ENCODE measurements at regions not wholly inside any gene's neighbourhood (a gene's known extent, or its start where the extent isn't known, plus 50 kb on each side); places are given as distances from the start of the nearest gene placed in this dataset.
"Not testable (repeated sequence)": the region's sequence is repeated elsewhere in the genome, so short reads cannot be mapped to it uniquely, and the experiment has no call there.

DNA sequence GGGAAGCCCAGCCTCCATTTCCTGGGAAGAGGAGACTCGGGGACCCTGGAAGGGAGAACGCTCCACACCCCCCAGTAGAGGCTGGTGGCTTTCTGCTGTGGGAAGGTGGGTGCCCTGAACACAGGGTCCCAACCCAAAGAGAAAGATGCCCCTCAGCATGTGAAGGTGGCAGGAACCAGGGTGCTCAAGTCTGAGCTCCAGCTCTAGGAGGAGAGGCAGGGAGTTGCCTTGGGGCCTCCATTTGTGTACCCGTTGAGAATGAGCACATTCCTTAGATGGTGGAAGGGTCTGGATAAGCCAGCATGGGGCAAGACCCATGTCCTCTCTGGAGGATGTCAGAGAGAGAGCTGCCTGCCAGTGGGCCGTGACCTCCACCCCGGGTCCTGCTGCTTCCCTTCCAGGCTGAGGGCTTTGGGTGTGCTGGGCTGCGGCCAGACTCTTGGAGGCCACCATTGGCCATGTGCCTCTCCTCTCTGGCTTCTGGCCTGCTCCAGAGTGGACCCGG is 212.4 kb downstream of the TBC1D2B start:
- no peak for DNase-seq (ENCODE audit: extremely low read depth, low read depth)

DNA sequence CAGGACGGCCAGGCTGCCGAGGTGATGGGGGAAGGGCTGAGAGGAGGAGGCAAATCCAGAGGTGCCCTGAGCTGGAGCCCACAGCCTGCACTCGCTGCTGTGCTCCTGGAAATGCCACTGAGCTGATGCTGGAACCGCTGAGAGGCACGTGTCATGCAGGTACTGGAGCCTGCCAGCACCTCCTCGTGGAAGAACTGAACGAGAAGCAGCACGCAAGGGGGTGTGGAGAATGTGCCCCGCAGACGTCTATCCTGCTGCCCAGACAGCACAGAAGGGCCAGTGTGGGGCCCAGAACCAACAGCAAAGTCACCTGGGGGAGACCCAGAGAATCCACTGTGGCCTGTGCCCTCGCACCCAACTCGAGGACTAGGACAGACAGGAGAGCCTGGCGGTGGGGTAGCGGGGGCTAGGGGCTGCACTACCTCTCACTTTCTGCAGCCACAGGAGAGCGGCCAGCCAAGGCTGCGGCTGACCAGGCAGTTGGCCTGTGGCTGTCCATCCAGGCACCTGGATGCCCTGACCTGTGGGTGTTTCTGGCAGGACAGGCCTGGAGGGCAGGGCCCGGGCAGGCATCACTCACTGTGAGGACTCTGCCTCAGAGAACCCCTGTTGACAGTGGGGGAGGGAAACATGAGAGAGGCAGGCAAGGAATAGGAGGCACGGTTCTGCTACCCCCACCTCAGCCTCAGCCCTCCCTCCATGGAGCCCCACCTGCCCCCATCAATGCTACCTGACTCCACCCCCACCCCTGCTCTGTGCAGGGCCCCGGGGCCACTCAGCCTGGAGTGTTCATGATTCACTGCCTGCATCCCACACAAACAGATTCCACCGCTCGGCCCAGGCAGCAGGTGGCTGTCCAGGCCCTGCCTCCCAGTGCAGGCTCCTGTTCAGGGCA is 213.1 kb downstream of the TBC1D2B start:
- no peak for DNase-seq (ENCODE audit: extremely low read depth, low read depth)

DNA sequence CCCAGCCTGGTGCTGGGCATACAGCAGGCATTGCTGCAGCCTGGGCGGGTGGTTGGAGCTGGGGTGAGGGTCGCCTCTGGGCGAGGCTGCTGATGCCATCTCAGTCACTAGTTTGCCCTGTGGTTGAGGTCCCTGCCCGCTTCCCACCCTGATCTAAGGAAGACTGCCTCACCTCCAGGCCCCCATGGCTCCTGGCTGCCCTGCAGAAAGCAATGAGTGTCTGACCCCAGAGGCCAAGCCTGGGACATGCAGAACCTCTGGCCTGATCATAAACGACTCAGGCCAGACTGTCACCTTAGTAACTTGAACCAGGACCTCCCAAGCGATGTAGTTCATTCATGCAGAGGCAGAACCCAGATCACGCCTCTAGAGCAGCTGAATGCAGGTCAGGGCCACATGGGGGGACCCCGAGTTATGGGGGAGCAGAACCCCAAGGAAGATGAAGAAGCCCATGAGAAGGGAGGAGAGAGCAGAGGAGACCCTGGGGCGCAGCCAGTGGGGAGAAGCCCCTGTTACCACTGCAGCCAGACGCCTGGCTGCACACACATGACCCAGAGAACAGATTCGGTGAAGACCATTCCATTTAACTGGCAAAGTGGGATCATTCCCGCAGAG is 213.9 kb downstream of the TBC1D2B start:
- no peak for DNase-seq (ENCODE audit: extremely low read depth, low read depth)

DNA sequence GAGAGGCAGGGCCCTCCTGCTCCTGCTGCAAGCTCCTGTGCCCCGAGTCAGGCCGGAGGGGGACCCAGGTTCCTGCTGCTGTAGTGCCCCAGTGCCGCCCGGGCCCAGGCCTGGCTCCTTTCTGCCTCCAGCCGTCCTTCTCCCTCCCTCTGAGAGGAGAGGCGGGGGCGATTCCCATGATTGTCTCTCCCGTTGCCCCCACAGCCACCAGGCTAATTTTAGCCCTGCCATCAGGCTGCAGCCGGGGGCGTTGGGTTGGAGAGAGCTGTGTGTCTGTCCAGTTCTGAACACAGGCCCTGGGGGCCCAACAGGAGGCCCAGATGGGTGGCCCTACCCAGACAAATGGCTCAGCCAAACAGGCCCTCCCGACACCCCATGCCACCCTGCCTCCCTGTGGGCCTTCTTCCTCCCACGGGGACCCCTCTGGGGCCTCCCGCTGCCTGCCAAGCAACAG is 214.8 kb downstream of the TBC1D2B start:
- DNase-seq (ENCODE audit: extremely low read depth, low read depth), result no peak

DNA sequence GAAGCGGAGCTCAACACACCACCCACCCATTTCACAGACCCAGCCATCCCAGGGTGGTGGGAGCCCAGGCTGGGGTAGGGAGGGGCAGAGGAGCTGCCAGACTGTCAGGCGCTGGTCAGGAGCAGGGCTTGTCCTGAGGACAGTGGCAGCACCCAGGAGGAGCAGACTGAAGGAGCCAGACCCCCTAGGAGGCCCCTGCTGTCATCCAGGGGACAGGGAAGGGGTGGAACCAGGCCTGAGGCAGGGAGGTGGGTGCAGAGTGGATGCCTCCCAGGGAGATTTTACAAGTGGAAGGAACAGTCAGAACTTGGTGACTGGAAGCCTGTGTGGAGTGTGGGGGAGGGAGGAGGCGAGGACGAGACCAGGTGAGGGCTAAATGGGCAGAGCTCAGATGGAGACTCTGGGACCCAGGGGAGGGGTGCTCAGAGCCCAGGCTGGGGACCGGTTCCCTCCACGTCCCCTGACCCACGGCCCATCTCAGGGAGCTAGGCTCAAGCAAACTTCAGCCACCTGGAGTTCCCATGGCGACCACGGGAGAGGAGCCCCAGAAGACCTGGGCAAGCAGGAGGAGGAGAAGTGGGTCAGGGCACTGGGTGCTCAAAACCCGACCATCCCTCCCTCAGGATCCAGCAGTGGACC is 215.4 kb downstream of the TBC1D2B start:
- not testable (repeated sequence) for DNase-seq (ENCODE audit: extremely low read depth, low read depth)

DNA sequence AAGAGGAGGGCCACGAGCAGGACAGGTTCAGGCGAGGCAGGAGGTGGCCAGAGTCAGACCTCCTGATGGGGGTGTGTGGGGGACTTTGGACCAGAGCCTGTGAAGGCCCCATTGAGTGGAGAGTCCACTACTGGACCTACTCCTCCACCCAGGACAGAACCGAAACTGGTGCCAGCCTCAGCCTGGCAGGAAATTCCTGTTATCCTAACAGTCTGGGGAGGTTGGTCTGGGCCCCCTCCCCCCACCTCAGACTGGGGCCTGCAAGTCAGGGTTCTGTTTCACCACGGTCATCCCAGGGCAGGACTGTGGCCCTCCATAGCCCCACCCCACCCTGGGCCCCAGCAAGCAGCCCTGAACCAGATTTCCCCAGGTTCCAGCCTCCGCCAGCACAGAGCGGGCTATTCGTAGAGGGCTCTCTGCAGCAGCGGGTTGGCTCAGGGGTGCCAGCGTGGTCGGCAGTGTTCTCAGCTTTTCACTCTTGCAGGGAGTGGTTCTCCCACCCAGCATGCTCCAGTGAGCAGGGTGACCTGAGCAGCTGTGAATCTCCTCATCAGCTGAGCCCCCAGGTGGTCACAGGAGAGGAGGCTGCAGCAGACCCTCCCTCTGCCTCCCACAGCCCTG is 217.3 kb downstream of the TBC1D2B start:
- DNase-seq (ENCODE audit: extremely low read depth, low read depth), result no peak

DNA sequence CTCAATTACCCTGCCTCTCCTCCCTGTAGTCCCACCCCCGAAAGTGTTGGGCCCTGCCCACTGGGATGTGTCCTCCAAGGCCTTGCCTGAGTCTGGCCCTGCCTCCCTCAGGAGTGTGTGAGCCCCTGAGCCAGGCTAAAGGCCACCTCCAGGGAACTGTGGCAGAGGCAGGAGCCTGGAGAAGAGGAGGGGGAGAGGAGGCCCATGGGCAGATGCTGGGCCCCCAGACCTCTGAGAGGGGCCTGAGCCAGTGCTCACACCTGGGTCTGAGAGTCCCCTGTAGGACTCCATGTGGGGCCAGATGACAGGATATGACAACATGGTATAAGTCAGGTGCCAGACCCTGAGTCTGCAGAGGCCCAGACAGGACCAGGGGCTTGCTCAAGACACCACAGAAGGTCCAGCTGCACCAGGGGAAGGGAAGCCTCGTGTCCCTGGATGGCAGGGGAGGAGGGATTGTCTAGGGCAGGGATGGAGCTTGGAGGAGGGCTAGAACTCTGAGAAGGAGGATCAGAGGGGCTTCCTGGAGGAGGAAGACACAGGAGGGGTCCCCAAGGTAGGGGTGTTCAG is 217.9 kb downstream of the TBC1D2B start:
- DNase-seq (ENCODE audit: extremely low read depth, low read depth), result no peak

DNA sequence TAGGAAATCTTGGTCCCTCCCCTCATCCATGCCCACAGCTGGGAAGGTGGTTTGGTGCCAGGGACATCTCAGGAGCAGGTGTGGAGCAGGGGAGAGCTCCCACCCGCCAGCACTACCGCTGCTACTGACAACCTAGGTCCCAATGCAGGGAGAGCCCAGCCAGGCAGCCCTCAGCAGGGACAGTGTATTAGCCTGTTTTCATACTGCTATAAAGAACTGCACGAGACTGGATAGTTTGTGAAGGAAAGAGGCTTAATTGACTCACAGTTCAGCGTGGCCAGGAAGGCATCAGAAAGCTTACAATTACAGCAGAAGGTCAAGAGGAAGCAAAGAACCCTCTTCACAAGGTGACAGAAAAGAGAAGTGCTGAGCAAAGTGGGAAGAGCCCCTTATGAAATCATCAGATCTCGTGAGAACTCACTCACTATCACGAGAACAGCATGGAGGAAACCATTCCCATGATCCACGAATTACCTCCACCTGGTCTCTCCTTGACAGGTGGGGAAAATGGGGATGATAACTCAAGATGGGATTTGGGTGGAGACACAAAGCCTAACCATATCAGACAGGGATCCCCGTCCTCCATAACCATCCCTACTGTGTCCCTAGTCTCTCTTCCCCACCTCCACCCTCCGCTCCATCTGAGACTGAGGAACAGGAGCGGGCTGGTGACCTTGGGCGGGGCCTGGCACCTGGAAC is 218.6 kb downstream of the TBC1D2B start:
- no peak for DNase-seq (ENCODE audit: extremely low read depth, low read depth)

DNA sequence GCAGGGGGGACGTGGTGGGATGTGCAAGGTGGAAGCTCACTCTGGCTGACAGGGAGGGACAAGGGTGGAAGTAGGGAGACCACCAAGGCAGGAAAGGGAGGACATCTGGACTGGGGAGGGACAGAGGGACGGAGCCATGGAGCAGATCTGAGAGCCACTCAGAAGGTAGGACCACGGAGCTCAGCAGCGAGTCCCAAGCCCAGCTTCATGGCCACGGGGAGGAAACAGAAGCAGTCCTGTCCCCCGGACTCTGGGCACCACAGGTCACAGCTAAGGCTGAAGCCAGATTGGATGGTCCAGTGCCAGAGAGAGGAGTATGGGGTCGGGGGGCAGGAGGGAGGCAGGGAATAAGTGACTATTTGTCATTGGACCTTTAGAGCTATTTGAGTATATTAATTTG is 220.1 kb downstream of the TBC1D2B start:
- DNase-seq (ENCODE audit: extremely low read depth, low read depth), result no peak

DNA sequence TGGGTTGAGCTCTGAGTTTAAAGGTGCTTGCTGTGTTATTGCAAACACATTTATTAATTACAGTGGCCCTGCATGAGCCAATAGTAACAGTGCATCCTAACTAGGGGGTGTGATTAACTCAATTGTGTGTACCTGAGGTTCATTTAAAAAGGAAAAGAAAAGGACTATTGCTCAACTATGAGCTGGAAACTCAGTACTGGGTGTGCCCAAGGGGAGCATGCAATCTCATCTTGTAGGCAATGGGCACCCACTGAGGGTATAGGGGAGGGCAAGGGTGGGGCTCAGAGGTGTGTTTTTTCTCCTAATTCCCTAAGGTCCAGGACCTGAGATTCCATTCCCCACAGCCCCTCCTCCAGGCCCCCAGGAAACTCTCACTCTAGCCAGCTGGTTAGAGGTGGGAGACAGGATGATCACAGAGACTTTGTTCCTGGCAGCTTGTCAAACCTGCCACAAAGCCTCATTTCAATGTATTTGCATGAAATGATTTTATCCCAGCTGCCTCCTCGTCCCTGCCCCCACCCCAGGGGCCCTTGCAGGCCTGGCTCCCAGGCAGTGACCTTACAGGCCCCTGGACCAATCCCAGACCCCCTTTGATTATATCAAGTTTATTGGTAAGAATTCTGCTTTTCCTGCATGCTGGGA is 220.7 kb downstream of the TBC1D2B start:
- no peak for DNase-seq (ENCODE audit: extremely low read depth, low read depth)

DNA sequence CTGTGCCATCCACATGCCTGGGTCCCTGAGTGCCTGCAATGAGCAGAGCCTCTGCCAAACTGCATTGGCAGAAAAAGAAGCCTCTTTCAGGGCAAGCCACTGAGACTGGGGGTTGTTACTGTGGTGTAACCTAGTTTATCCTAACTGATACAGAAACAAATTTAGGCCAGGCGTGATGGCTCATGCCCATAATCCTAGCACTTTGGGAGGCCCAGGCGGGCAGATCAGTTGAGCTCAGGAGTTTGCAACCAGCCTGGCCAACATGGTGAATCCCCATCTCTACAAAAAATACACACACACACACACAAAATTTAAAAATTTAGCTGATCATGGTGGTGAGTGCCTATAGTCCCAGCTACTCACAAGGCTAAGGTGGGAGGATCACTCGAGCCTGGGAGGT is 221.6 kb downstream of the TBC1D2B start:
- DNase-seq (ENCODE audit: extremely low read depth, low read depth), result no peak

DNA sequence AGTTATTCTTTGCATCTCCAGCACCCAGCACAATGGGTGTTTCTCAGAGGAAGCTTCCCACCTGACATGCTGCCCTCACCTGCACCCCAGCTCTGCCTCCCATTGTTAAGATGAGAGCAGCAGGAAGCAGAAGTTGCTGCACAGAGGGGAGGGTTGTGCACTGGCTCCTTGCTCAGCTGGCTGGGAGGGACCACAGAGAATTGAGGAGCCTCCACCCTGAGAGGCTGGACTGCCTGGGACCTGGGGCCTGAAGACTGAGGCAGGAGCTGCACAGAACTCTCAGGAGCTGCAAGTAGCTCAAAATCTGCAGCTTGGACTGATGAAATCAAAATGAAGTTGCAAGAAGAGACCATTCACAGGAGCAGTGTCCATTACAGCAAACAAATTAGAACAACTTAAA is 222.3 kb upstream of the LINGO1 start:
- no peak for DNase-seq (ENCODE audit: extremely low read depth, low read depth)

DNA sequence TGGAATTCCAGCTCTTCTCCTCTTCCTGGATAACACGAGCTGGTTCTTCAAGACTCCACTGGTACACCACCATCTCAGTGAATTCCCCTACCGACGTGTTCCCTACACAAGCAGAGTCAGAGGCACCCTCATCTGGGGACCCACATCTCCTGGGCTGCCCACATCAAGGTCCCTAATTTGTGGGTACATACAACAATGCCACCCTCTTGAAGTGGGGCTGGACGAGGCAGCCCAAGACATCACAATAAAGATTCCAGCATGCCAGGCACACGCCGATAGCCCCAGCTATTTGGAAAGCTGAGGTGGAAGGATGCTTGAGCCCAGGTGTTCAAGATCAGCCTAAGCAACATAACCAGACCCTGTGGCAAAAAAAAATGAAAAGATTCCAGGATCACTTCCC is 221.2 kb upstream of the LINGO1 start:
- DNase-seq (ENCODE audit: extremely low read depth, low read depth), result no peak

DNA sequence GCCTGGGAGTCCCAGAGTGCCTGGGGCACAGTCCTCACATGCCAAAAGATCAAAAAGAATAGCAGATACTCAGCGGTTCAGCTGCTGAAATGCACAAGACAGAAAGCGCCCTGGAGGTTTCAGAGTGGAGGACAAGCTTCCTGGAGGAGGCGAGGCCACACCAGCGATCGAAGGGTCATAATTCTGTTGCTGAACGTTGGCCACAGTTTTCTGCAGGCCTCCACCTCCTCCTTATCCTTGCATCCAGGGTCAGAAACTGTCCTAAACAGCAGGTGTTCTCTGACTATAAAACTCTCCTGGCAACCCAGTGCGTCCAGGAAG is 220.3 kb upstream of the LINGO1 start:
- no peak for DNase-seq (ENCODE audit: extremely low read depth, low read depth)

DNA sequence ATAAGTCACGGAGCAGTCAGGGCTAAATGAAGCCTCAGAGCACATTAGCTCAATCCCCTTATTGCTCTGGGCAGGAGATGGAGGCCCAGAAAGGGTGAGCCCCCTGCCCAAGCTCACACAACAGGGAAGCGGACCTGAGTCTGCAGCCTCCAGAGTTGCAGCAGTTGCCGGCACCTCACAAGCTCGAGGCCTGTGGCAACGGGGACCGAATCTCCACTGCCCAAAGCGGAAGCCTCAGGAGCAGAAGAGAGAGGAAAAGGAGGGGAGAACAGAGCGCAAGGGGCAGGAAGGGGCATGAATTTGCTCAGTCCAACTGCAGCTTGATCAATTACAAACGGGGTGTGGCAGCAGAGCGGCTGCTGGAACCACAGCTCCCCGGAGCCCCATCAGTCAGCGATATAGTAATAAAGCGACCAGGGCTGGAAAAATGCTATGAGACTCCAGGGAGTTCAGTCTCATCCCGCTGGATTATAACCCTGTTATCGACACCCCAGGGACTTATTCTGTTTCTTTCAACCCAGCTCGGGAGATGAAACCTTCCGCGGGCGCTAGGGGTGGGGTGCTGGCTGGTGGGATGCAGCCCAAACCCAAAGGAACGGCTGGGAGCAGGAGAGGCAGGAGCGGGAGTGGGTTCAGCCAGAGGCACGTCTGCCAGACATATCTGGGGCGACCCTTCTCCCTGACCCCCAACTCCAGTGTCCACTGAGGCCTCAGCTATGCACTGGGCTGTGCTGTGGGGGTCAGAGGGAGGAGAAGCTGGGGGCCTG is 219.7 kb upstream of the LINGO1 start:
- no peak for DNase-seq (ENCODE audit: extremely low read depth, low read depth)

DNA sequence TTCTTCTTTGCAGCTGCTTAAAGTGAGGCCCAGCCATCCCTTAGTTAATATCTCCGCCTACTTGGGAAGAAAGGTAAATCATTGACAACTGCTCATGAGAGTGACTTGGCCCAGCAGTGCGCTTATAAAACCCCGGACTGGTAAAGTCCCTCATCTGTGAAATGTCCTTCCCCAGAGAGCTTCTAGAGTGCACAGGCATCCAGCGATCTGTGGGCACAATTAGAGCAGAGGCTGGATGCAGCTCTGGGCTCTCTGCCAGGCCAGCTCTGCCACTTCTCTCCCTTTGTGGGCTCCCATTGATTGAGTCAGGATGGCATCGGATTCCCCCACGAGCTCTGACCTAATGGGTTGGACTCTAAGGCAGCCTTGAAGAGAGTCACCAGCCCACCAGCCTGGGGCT is 219.0 kb upstream of the LINGO1 start:
- no peak for DNase-seq (ENCODE audit: extremely low read depth, low read depth)

DNA sequence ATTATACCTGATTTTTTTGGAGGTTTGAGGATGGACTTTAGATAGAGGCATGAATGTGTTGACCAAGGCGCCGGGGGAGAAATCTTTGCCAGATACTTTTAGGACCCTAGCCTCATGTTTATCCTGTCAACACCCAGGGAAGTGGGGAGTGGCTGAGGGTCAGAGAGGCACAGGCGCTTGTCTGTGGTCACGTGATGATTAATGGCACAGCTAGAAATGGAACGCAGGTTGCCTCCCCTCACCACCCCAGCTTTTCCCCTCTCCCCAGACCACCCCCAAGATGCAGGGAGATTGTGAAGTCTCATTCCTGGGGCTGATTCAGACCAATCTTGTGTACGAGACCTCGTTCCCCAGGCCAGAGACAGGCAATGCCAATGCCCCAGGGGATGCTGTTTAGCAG is 218.4 kb upstream of the LINGO1 start:
- DNase-seq (ENCODE audit: extremely low read depth, low read depth), result no peak

DNA sequence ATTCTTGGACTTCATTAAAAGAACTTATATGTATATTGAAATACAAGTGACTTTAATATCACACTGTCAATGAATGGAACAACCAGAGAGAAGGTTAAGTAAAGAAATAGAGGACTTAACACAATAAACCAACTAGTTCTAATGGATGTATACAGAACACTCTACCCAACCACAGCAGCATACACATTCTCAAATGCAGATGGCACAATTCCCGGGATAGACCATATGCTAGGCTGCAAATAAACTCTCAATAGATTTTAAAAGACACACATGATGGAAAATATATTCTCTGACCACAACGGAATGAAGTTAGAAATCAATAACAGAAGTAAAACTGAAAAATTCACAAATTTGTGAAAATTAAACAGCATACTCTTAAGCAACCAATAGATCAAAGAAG is 214.3 kb upstream of the LINGO1 start:
- no peak for DNase-seq (ENCODE audit: extremely low read depth, low read depth)

DNA sequence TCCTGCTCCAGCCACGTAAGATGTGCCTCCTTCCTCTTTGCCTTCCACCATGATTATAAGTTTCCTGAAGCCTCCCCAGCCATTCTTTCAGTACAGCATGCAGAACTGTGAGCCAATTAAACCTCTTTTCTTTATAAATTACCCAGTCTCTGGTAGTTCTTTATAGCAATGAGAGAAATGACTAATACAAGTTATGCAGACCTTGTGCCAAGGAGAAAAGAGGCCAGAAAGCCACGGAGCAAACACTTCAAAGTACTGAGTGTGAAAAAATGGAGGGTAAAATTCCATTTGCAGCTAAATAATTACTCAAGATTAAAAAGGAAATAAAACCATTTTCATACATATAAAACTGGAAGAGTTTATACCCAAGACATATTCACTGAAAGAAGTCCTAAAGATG is 213.6 kb upstream of the LINGO1 start:
- no peak for DNase-seq (ENCODE audit: extremely low read depth, low read depth)
